ENCODE measurements at regions not wholly inside any gene's neighbourhood (a gene's known extent, or its start where the extent isn't known, plus 50 kb on each side); places are given as distances from the start of the nearest gene placed in this dataset.
A peak's percentile ranks its signal among the peaks of the same experiment; 100 is the strongest.

GRCh38 chr6:159106627-159107241 is 61.9 kb upstream of the TAGAP start (continued):
- no peak for TF ChIP-seq SAP30 (IDR thresholded peaks at IDR 0.05; ENCODE audit: borderline replicate concordance, insufficient read depth, low read depth, low read length, poor library complexity, severe bottlenecking)
- TF ChIP-seq, protein P1, sequence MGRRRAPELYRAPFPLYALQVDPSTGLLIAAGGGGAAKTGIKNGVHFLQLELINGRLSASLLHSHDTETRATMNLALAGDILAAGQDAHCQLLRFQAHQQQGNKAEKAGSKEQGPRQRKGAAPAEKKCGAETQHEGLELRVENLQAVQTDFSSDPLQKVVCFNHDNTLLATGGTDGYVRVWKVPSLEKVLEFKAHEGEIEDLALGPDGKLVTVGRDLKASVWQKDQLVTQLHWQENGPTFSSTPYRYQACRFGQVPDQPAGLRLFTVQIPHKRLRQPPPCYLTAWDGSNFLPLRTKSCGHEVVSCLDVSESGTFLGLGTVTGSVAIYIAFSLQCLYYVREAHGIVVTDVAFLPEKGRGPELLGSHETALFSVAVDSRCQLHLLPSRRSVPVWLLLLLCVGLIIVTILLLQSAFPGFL (CRISPR knock-in tag; IDR thresholded peaks at IDR 0.05): no peak
- TF ChIP-seq MAFK (IDR thresholded peaks at IDR 0.05; ENCODE audit: low read length): no peak
- no peak for TF ChIP-seq SRSF3 (IDR thresholded peaks at IDR 0.05; ENCODE audit: insufficient read depth, low read length)
- TF ChIP-seq, protein P2, sequence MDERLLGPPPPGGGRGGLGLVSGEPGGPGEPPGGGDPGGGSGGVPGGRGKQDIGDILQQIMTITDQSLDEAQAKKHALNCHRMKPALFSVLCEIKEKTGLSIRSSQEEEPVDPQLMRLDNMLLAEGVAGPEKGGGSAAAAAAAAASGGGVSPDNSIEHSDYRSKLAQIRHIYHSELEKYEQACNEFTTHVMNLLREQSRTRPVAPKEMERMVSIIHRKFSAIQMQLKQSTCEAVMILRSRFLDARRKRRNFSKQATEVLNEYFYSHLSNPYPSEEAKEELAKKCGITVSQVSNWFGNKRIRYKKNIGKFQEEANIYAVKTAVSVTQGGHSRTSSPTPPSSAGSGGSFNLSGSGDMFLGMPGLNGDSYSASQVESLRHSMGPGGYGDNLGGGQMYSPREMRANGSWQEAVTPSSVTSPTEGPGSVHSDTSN (CRISPR knock-in tag; IDR thresholded peaks at IDR 0.05; ENCODE audit: low read depth): peak; percentile 84
- TF ChIP-seq, protein P2 (tag; conservative IDR thresholded peaks at IDR 0.05; ENCODE audit: low read depth): peak; percentile 98
- TF ChIP-seq SMAD3 (CRISPR knock-in tag; conservative IDR thresholded peaks at IDR 0.05): no peak
- TF ChIP-seq ATF6 (CRISPR knock-in tag; IDR thresholded peaks at IDR 0.05): peak; percentile 54; the same call in 1 of the 2 replicates
- no peak for TF ChIP-seq SREBF2 (CRISPR knock-in tag; IDR thresholded peaks at IDR 0.05)
- TF ChIP-seq, protein P3, sequence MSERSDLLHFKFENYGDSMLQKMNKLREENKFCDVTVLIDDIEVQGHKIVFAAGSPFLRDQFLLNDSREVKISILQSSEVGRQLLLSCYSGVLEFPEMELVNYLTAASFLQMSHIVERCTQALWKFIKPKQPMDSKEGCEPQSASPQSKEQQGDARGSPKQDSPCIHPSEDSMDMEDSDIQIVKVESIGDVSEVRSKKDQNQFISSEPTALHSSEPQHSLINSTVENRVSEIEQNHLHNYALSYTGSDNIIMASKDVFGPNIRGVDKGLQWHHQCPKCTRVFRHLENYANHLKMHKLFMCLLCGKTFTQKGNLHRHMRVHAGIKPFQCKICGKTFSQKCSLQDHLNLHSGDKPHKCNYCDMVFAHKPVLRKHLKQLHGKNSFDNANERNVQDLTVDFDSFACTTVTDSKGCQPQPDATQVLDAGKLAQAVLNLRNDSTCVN (CRISPR knock-in tag; IDR thresholded peaks at IDR 0.05): no peak
- no peak for TF ChIP-seq NCOA1 (IDR thresholded peaks at IDR 0.05; ENCODE audit: low read depth)
- no peak for TF ChIP-seq PURB (CRISPR knock-in tag; IDR thresholded peaks at IDR 0.05; ENCODE audit: low read depth)
- no peak for TF ChIP-seq ATF1 (CRISPR knock-in tag; IDR thresholded peaks at IDR 0.05)
- peak; percentile 57; the same call in 1 of the 2 replicates for TF ChIP-seq ATF1 (tag; IDR thresholded peaks at IDR 0.05)
- no peak for TF ChIP-seq MCM5 (IDR thresholded peaks at IDR 0.05; ENCODE audit: low read depth)
